A549 (cell line): ENCODE measurements at regions not wholly inside any gene's neighbourhood (a gene's known extent, or its start where the extent isn't known, plus 50 kb on each side); places are given as distances from the start of the nearest gene placed in this dataset.

Source experiments
- ATAC-seq, 2 experiments: fragments of 200-7000 bp in 1 of 2; fragments of >200 bp in 1 of 2; cut with Nextera tagmentation in 1 of 2; cut with Tn5 transposase in 1 of 2; 3 replicates each; pipeline versions ENCODE4 v1.8.0 to v1.9.1; 2018 to 2020; ENCODE audit warnings: mild to moderate bottlenecking in 1 of 2, moderate library complexity in 1 of 2
- CTCF ChIA-PET: fragments of 300-600 bp; sonication (Branson Sonifier 250); formaldehyde crosslinking; extraction: SDS; loops from one replicate; lab custom pipeline; 2021; ENCODE audit warnings: antibody characterized with exemption, inconsistent platforms; lab: Yijun Ruan, JAX
- POLR2A ChIA-PET: fragments of 350-600 bp; formaldehyde crosslinking; extraction: SDS; loops from one replicate; lab custom pipeline; 2021; ENCODE audit warnings: antibody characterized with exemption, inconsistent platforms; lab: Yijun Ruan, JAX
- DNase-seq, 2 experiments: peaks; one replicate each; pipeline versions ENCODE4 v3.0.0 to v3.0.0-alpha.2; 2011 to 2016; ENCODE audit warnings: low read depth in 1 of 2, low spot score in 1 of 2
- FAIRE-seq: peaks from 2 replicates; lab custom pipeline; 2011; peaks lifted over from hg19 to GRCh38; lab: Jason Lieb, UNC
- H3K27ac ChIP-seq, 2 experiments: fragments of >200 bp; sonication (Bioruptor Twin); formaldehyde crosslinking; 3 replicates each; pipeline ENCODE4 v1.5.1; 2016 to 2017
- H3K4me1 ChIP-seq: fragments of >200 bp; sonication (Bioruptor Twin); formaldehyde crosslinking; 3 replicates; pipeline ENCODE4 v1.6.1; 2016
- H3K4me2 ChIP-seq: fragments of >200 bp; sonication (Bioruptor Twin); formaldehyde crosslinking; 3 replicates; pipeline ENCODE4 v1.6.1; 2016
- H3K4me3 ChIP-seq: fragments of >200 bp; sonication (Bioruptor Twin); formaldehyde crosslinking; 3 replicates; pipeline ENCODE4 v1.5.1; 2016
- H3K9me3 ChIP-seq: fragments of >200 bp; sonication (Bioruptor Twin); formaldehyde crosslinking; 3 replicates; pipeline ENCODE4 v1.6.1; 2016
- ATOH8 ChIP-seq: fragments of 250-450 bp; sonication (Bioruptor Pico); IDR thresholded peaks from 2 replicates; pipeline ENCODE4 v1.5.0; 2020; ENCODE audit warnings: low read depth, mild to moderate bottlenecking, moderate library complexity
- BHLHE40 ChIP-seq: IDR thresholded peaks from 2 replicates; pipeline ENCODE4 v1.6.1; 2012; ENCODE audit warnings: low read depth, low read length, inconsistent platforms
- CHD4 ChIP-seq: fragments of 200-600 bp; sonication (generic); IDR thresholded peaks from 2 replicates; pipeline ENCODE4 v1.6.1; 2016; ENCODE audit warnings: antibody characterized with exemption, mild to moderate bottlenecking, borderline replicate concordance
- EHF ChIP-seq: fragments of 250-450 bp; sonication (Bioruptor Pico); IDR thresholded peaks from 2 replicates; pipeline ENCODE4 v1.5.0; 2020; ENCODE audit warnings: mild to moderate bottlenecking
- EHMT2 ChIP-seq: fragments of 200-600 bp; sonication (generic); IDR thresholded peaks from 2 replicates; pipeline ENCODE4 v1.6.1; 2016; ENCODE audit warnings: antibody characterized with exemption, low read depth, mild to moderate bottlenecking, moderate library complexity
- EP300 ChIP-seq, 2 experiments: fragments of >200 bp; sonication (Bioruptor Twin); formaldehyde crosslinking; IDR thresholded peaks; 2 replicates in 1 of 2; 3 replicates in 1 of 2; pipeline ENCODE4 v1.6.1; 2016 to 2017
- ESRRA ChIP-seq: fragments of 150-350 bp; IDR thresholded peaks from 2 replicates; pipeline ENCODE4 v1.6.1; 2014; ENCODE audit warnings: mild to moderate bottlenecking, low read length, borderline replicate concordance
- FOSB ChIP-seq: fragments of 250-450 bp; sonication (Bioruptor Pico); IDR thresholded peaks from 2 replicates; pipeline ENCODE4 v1.5.0; 2020; ENCODE audit warnings: mild to moderate bottlenecking, moderate library complexity
- HDAC2 ChIP-seq: fragments of 200-600 bp; sonication (generic); IDR thresholded peaks from 2 replicates; pipeline ENCODE4 v1.6.1; 2016
- HOXA7 ChIP-seq: fragments of 250-450 bp; sonication (Bioruptor Pico); IDR thresholded peaks from 2 replicates; pipeline ENCODE4 v1.5.0; 2020; ENCODE audit warnings: mild to moderate bottlenecking, moderate library complexity
- HOXB13 ChIP-seq: fragments of 250-450 bp; sonication (Bioruptor Pico); IDR thresholded peaks from 2 replicates; pipeline ENCODE4 v1.5.0; 2020; ENCODE audit warnings: low read depth, mild to moderate bottlenecking, moderate library complexity
- JUN ChIP-seq, 2 experiments: fragments of >200 bp; sonication (Bioruptor Twin); formaldehyde crosslinking; IDR thresholded peaks; 2 replicates in 1 of 2; 3 replicates in 1 of 2; pipeline ENCODE4 v1.6.1; 2016 to 2017
- KDM1A ChIP-seq: fragments of 200-600 bp; sonication (generic); IDR thresholded peaks from 2 replicates; pipeline ENCODE4 v1.6.1; 2016; ENCODE audit warnings: low read depth, mild to moderate bottlenecking
- KDM5A ChIP-seq: fragments of 200-600 bp; sonication (generic); IDR thresholded peaks from 2 replicates; pipeline ENCODE4 v1.6.1; 2016; ENCODE audit warnings: antibody characterized with exemption, mild to moderate bottlenecking
- MAX ChIP-seq: IDR thresholded peaks from 2 replicates; pipeline ENCODE4 v1.6.1; 2012
- MAZ ChIP-seq: fragments of 150-350 bp; IDR thresholded peaks from 2 replicates; pipeline ENCODE4 v1.6.1; 2014; ENCODE audit warnings: antibody characterized with exemption, low read depth, low read length, borderline replicate concordance
- MYC ChIP-seq: IDR thresholded peaks from 2 replicates; pipeline ENCODE4 v1.6.1; 2012; ENCODE audit warnings: mild to moderate bottlenecking, inconsistent platforms, low read length, improper control_type of control experiment, borderline replicate concordance
- NFE2L2 ChIP-seq: fragments of 150-350 bp; conservative IDR thresholded peaks from 2 replicates; pipeline ENCODE4 v1.6.1; 2014; ENCODE audit warnings: low read length
- NPAS2 ChIP-seq: fragments of 250-450 bp; sonication (Bioruptor Pico); IDR thresholded peaks from 2 replicates; pipeline ENCODE4 v1.8.0; 2022; ENCODE audit warnings: mild to moderate bottlenecking, moderate library complexity, borderline replicate concordance
- RFX5 ChIP-seq: fragments of 450-650 bp; IDR thresholded peaks from 2 replicates; pipeline ENCODE4 v1.7.1; 2014; ENCODE audit warnings: antibody characterized with exemption, mild to moderate bottlenecking, moderate library complexity
- SMC3 ChIP-seq: fragments of >200 bp; sonication (Bioruptor Twin); formaldehyde crosslinking; IDR thresholded peaks from 3 replicates; pipeline ENCODE4 v1.6.1; 2018; ENCODE audit warnings: inconsistent platforms
- SREBF2 ChIP-seq: fragments of 450-650 bp; IDR thresholded peaks from 2 replicates; pipeline ENCODE4 v1.6.1; 2014; ENCODE audit warnings: mild to moderate bottlenecking, moderate library complexity
- USF2 ChIP-seq: fragments of 450-650 bp; IDR thresholded peaks from 2 replicates; pipeline ENCODE4 v1.6.1; 2014; ENCODE audit warnings: antibody characterized with exemption
- ZC3H11A ChIP-seq: fragments of 450-650 bp; IDR thresholded peaks from 2 replicates; pipeline ENCODE4 v1.6.1; 2014; ENCODE audit warnings: antibody characterized with exemption, mild to moderate bottlenecking
- ZFP36 ChIP-seq: fragments of 450-650 bp; IDR thresholded peaks from 2 replicates; pipeline ENCODE4 v1.6.1; 2014; ENCODE audit warnings: borderline replicate concordance; ENCODE audit not compliant: partially characterized antibody
- WGBS: methylation state at CpG from one replicate; pipeline ENCODE4 v1.1.6; 2017; ENCODE audit errors: missing lambda C conversion rate; 5-methylcytosine and 5-hydroxymethylcytosine counted together
- TF ChIP-seq, protein P1 (sequence below): fragments of 200-600 bp; sonication (generic); IDR thresholded peaks from 2 replicates; pipeline ENCODE4 v1.6.1; 2016; ENCODE audit warnings: antibody characterized with exemption, mild to moderate bottlenecking, moderate library complexity
- TF ChIP-seq, protein P2 (sequence below): IDR thresholded peaks from 2 replicates; pipeline ENCODE4 v1.6.1; 2012

GRCh38 chr22:27011717-27012116 is 354.3 kb downstream of the MIAT start:
- POLR2A ChIA-PET = no interaction called here
- CTCF ChIA-PET = no interaction called here
- H3K4me1 ChIP-seq = no peaks in the 10 kb centered on the region
- H3K4me3 ChIP-seq = no peak overlapping the region
- H3K9me3 ChIP-seq = 0 out of 3 replicates have a peak, but pooled peaks cover 3% of the 10 kb centered on the region
- FAIRE-seq (no peak), DNase-seq (no peak), ATAC-seq (no peak)
- no peak overlapping the region for H3K27ac ChIP-seq
- WGBS = 65% methylated on average over 3 of the region's 3 CpGs
- TF ChIP-seq SMC3 (no peak), NPAS2 (CRISPR knock-in tag) (no peak), BHLHE40 (no peak), HOXA7 (CRISPR knock-in tag) (no peak), HDAC2 (no peak), KDM5A (no peak), HOXB13 (CRISPR knock-in tag) (no peak), USF2 (no peak), EHF (CRISPR knock-in tag) (no peak), MAZ (no peak), NFE2L2 (no peak), ZC3H11A (no peak), MAX (no peak)
- TF ChIP-seq, protein P1, sequence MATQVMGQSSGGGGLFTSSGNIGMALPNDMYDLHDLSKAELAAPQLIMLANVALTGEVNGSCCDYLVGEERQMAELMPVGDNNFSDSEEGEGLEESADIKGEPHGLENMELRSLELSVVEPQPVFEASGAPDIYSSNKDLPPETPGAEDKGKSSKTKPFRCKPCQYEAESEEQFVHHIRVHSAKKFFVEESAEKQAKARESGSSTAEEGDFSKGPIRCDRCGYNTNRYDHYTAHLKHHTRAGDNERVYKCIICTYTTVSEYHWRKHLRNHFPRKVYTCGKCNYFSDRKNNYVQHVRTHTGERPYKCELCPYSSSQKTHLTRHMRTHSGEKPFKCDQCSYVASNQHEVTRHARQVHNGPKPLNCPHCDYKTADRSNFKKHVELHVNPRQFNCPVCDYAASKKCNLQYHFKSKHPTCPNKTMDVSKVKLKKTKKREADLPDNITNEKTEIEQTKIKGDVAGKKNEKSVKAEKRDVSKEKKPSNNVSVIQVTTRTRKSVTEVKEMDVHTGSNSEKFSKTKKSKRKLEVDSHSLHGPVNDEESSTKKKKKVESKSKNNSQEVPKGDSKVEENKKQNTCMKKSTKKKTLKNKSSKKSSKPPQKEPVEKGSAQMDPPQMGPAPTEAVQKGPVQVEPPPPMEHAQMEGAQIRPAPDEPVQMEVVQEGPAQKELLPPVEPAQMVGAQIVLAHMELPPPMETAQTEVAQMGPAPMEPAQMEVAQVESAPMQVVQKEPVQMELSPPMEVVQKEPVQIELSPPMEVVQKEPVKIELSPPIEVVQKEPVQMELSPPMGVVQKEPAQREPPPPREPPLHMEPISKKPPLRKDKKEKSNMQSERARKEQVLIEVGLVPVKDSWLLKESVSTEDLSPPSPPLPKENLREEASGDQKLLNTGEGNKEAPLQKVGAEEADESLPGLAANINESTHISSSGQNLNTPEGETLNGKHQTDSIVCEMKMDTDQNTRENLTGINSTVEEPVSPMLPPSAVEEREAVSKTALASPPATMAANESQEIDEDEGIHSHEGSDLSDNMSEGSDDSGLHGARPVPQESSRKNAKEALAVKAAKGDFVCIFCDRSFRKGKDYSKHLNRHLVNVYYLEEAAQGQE = no peak
- TF ChIP-seq, protein P2, sequence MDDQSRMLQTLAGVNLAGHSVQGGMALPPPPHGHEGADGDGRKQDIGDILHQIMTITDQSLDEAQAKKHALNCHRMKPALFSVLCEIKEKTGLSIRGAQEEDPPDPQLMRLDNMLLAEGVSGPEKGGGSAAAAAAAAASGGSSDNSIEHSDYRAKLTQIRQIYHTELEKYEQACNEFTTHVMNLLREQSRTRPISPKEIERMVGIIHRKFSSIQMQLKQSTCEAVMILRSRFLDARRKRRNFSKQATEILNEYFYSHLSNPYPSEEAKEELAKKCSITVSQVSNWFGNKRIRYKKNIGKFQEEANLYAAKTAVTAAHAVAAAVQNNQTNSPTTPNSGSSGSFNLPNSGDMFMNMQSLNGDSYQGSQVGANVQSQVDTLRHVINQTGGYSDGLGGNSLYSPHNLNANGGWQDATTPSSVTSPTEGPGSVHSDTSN = no peak
- no peak overlapping the region for H3K4me2 ChIP-seq

GRCh38 chr22:27019827-27020226 is 362.4 kb downstream of the MIAT start:
- 20% methylated on average over 4 of the region's 4 CpGs for WGBS
- POLR2A ChIA-PET = no interaction called here
- no peak for FAIRE-seq

More at GRCh38 chr22:27019827-27020226, 362.4 kb downstream of the MIAT start:
- peak; percentile 5 to 40 for DNase-seq
- CTCF ChIA-PET = no interaction called here
- H3K4me2 ChIP-seq = peak overlapping the region; percentile 52
- ATAC-seq = peak in 1 of 2 experiments; percentile 63; a peak in 2 of 6 replicates
- peak overlapping the region; percentile 23 to 72; a peak in 3 of 6 replicates for H3K27ac ChIP-seq
- H3K4me1 ChIP-seq = peaks cover 18% of the 10 kb centered on the region
- H3K9me3 ChIP-seq = no peaks in the 10 kb centered on the region
- TF ChIP-seq ATOH8 (no peak), ZFP36 (no peak), USF2 (no peak), MYC (no peak), FOSB (CRISPR knock-in tag) (no peak), RFX5 (no peak), CHD4 (no peak), HOXB13 (CRISPR knock-in tag) (no peak), EHMT2 (no peak), ESRRA (no peak), SREBF2 (no peak), SMC3 (no peak), BHLHE40 (no peak), EP300 (IDR thresholded peaks at IDR 0.05) (no peak), KDM5A (no peak), JUN (IDR thresholded peaks at IDR 0.05) (no peak), KDM1A (no peak), EHF (CRISPR knock-in tag) (no peak)
- TF ChIP-seq, protein P2 = no peak
- TF ChIP-seq, all 56 proteins: peak for 0
- no peak overlapping the region for H3K4me3 ChIP-seq
